HEK293T (cell line): ENCODE measurements at regions not wholly inside any gene's neighbourhood (a gene's known extent, or its start where the extent isn't known, plus 50 kb on each side); places are given as distances from the start of the nearest gene placed in this dataset.

ENCODE experiments used
- BHLHE40 ChIP-seq: fragments of 450-650 bp; IDR thresholded peaks from 2 replicates; pipeline ENCODE4 v1.6.1; 2016; ENCODE audit warnings: mild to moderate bottlenecking, moderate library complexity, borderline replicate concordance
- FOXA1 ChIP-seq: fragments of 450-650 bp; IDR thresholded peaks from 2 replicates; pipeline ENCODE4 v1.6.1; 2016; ENCODE audit warnings: mild to moderate bottlenecking
- FOXK2 ChIP-seq: fragments of 450-650 bp; IDR thresholded peaks from 2 replicates; pipeline ENCODE4 v1.6.1; 2016; ENCODE audit warnings: mild to moderate bottlenecking
- FOXM1 ChIP-seq: fragments of 450-650 bp; IDR thresholded peaks from 2 replicates; pipeline ENCODE4 v1.6.1; 2017; ENCODE audit warnings: mild to moderate bottlenecking, borderline replicate concordance
- SUZ12 ChIP-seq: fragments of 450-650 bp; IDR thresholded peaks from 2 replicates; pipeline ENCODE4 v1.6.1; 2016; ENCODE audit warnings: mild to moderate bottlenecking

DNA sequence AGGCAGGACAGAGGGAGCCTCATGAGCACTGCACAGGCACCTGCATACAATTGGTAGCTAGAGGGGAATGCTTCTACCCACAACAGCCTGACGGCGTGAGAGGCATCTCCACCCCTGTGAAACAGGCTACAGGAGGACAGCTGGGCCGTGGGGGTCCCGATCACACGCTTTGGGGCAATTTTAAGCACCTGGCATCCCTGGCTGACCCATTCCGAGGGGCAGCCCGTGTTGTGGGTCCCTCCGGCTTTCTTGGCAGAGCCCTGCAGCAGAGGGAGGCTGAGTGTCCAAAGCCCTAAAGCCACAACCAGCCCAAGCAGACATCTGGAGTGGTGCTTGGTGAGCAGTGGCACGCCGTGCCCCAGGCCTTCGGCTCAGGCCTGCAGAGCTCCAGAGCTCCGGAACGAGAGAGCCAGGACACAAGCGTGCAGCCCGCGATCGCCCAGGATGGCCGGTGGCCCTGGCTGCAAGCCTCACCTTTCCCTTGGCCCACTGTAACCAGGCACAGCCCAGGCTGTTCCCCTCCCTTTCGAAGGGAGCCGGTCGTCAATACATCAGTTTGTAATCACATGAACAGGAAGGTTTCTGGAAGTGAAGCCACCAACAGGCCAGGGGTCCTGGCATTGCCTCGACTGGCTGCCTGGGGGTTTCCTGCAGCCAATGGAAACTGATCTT is 81.4 kb downstream of the DLL1 start:
- TF ChIP-seq FOXA1: no peak
- TF ChIP-seq FOXM1: no peak
- TF ChIP-seq FOXK2: no peak
- TF ChIP-seq SUZ12: no peak
- no peak for TF ChIP-seq BHLHE40
